Omental fat pad (tissue), 3 donors: ENCODE measurements at regions not wholly inside any gene's neighbourhood (a gene's known extent, or its start where the extent isn't known, plus 50 kb on each side); places are given as distances from the start of the nearest gene placed in this dataset.
A peak's percentile ranks its signal among the peaks of the same experiment; 100 is the strongest.

Experiments
- ATAC-seq: fragments of 150-250 bp; one replicate; pipeline ENCODE4 v1.9.1; 2016; ENCODE audit warnings: mild to moderate bottlenecking, moderate library complexity; ENCODE audit not compliant: low FRiP score
- DNase-seq: peaks from one replicate; pipeline ENCODE4 v3.0.0-alpha.2; 2019; ENCODE audit warnings: low spot score
- TF ChIP-seq, protein P1 (sequence below), 3 donors: fragments of 450-650 bp; IDR thresholded peaks; one replicate each; pipeline ENCODE4 v1.5.1; 2016 to 2017; ENCODE audit warnings: antibody characterized with exemption in 3 of 3, mild to moderate bottlenecking in 3 of 3, moderate library complexity in 2 of 3

- TF ChIP-seq, protein P1, sequence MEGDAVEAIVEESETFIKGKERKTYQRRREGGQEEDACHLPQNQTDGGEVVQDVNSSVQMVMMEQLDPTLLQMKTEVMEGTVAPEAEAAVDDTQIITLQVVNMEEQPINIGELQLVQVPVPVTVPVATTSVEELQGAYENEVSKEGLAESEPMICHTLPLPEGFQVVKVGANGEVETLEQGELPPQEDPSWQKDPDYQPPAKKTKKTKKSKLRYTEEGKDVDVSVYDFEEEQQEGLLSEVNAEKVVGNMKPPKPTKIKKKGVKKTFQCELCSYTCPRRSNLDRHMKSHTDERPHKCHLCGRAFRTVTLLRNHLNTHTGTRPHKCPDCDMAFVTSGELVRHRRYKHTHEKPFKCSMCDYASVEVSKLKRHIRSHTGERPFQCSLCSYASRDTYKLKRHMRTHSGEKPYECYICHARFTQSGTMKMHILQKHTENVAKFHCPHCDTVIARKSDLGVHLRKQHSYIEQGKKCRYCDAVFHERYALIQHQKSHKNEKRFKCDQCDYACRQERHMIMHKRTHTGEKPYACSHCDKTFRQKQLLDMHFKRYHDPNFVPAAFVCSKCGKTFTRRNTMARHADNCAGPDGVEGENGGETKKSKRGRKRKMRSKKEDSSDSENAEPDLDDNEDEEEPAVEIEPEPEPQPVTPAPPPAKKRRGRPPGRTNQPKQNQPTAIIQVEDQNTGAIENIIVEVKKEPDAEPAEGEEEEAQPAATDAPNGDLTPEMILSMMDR (IDR thresholded peaks at IDR 0.05) = no peak
- ATAC-seq (no peak), DNase-seq (peak; percentile 9)
Observed at GRCh38 chr14:101113835-101114725, 210.6 kb upstream of the RTL1 start.

DNA sequence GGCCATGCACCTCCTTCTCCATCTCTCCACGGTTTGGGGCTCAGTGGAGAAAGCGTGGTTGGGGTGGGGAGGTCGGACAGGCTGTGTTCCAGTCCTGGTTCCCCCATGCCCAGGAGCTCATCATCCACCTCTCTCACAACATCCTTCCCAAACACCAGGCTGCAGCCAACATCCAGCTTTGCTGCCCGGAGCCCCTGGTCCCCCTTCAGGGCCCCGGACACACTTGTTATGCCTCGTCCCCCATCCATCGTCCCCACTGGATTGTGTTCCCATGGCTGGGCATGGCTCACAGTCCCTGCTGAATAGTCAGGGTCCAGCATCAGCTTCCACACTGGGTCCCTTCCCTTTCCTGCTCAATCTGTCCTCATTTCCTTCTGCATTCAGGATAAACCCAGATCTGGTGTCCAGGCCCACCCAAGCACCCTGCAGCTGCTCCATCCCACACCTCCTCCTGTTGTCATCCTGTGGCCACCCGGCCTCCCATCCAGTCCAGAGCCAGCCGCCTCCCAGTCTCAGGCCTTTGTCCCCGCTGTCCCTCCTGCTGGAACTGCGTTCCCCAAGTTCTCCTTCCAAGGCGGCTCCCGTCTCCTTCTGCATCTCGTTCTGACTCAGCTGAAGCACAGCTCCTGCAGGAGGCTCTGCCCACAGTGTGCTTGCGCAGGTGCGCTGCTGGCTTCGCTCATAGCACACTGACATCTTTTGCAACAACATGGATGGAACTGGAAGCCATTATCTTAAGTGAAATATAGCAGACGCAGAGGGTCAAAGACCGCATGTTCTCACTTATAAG lies 211.4 kb upstream of the RTL1 start:
- DNase-seq (peak; percentile 15), ATAC-seq (no peak)
- TF ChIP-seq, protein P1 (IDR thresholded peaks at IDR 0.05) = no peak

- no peak for DNase-seq
- ATAC-seq = no peak
- TF ChIP-seq, protein P1 (IDR thresholded peaks at IDR 0.05) = no peak
Observed at GRCh38 chr14:101115652-101116051, 212.1 kb upstream of the RTL1 start.

DNA sequence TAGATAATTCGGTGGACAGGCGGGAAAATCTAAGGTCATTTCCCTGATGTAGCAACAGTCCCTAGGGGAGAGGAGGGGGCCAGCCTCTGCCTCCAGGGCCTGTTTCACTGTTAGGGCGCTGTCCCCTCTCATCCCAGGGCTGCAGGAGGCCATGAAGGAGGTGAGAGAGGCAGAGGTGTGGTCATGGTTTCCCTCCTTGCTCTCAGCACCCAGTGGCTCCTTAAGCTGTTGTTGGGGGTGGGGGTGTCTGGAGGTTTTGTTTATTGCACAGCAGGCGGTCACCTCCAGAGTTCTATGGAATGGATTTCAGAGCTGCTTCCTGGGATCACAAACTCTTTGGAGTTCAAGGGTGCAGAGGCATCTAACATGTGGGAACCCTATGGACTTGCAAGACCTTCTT lies 212.5 kb upstream of the RTL1 start:
- DNase-seq = peak; percentile 9
- TF ChIP-seq, protein P1 (IDR thresholded peaks at IDR 0.05) = no peak
- no peak for ATAC-seq

DNA sequence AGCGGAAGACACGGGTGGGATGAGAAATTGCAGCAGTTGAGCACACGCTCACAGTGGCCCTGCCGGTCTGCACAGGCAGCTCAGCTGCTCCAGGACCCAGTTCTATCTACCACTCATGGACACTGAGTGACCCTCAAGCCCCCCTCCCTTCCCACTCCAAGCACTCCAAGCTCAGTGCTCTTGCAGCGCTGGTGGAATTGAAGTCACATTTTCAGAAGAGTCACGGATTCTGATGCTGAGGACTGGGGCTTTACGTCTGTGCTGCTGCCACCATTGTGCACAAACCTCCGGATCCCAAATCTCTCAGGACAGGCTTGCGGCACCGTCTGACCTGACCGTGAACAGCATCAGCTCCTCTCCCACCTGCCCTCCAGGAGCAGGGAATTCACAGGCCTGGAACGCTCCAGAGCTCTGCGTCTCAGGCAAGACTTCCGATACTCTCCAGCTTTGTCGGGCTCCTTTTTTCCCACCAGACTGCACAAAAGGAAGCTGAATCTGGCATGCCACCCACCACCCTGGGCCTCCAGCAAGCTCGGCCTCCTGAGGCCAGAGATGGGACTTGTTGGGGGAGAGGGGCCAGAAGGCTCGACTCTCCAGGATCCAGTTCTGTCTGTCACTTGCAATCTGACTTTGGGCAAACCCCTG lies 213.1 kb upstream of the RTL1 start:
- ATAC-seq = no peak
- TF ChIP-seq, protein P1 (IDR thresholded peaks at IDR 0.05) = no peak
- DNase-seq = peak; percentile 8

GRCh38 chr14:101117543-101117942 lies 214.0 kb upstream of the RTL1 start:
- ATAC-seq = no peak
- TF ChIP-seq, protein P1 (IDR thresholded peaks at IDR 0.05) = no peak
- DNase-seq = no peak
